Endodermal cell (in vitro differentiated cells): ENCODE measurements at regions not wholly inside any gene's neighbourhood (a gene's known extent, or its start where the extent isn't known, plus 50 kb on each side); places are given as distances from the start of the nearest gene placed in this dataset.

Experiments used
- DNase-seq: peaks from one replicate; pipeline ENCODE4 v3.0.0-alpha.2; 2017
- H3K27ac ChIP-seq: 2 replicates; pipeline ENCODE4 v1.5.1; 2013; ENCODE audit warnings: mild to moderate bottlenecking, low read depth, low read length, moderate library complexity
- H3K27me3 ChIP-seq: 2 replicates; pipeline ENCODE4 v1.6.1; 2013; ENCODE audit warnings: mild to moderate bottlenecking, low read length, moderate library complexity; ENCODE audit not compliant: insufficient read depth, control insufficient read depth, poor library complexity, severe bottlenecking
- H3K36me3 ChIP-seq: 2 replicates; pipeline ENCODE4 v1.7.0; 2013; ENCODE audit warnings: mild to moderate bottlenecking, low read length, moderate library complexity; ENCODE audit not compliant: control insufficient read depth, insufficient read depth
- H3K4me1 ChIP-seq: one replicate; pipeline ENCODE4 v1.7.0; 2013; ENCODE audit warnings: low read length; ENCODE audit not compliant: control insufficient read depth, insufficient read depth
- H3K4me3 ChIP-seq: 2 replicates; pipeline ENCODE4 v1.5.1; 2013; ENCODE audit warnings: mild to moderate bottlenecking, low read length, moderate library complexity
- H3K9ac ChIP-seq: 2 replicates; pipeline ENCODE4 v1.6.1; 2013; ENCODE audit warnings: mild to moderate bottlenecking, low read length, moderate library complexity; ENCODE audit not compliant: poor library complexity, severe bottlenecking; ENCODE audit errors: extremely low read depth
- H3K9me3 ChIP-seq: 2 replicates; pipeline ENCODE4 v1.6.1; 2013; ENCODE audit warnings: mild to moderate bottlenecking, low read length, moderate library complexity; ENCODE audit not compliant: control insufficient read depth
- H3K27ac Mint-ChIP-seq: 2 replicates; pipeline ENCODE4 v1.8.0; 2020; ENCODE audit warnings: mixed read lengths
- H3K27me3 Mint-ChIP-seq: 2 replicates; pipeline ENCODE4 v1.8.0; 2021; ENCODE audit warnings: mild to moderate bottlenecking, mixed read lengths; ENCODE audit not compliant: insufficient read depth
- H3K36me3 Mint-ChIP-seq: 2 replicates; pipeline ENCODE4 v1.8.0; 2020; ENCODE audit warnings: low read depth, mixed read lengths
- H3K4me1 Mint-ChIP-seq: 2 replicates; pipeline ENCODE4 v1.8.0; 2020; ENCODE audit warnings: mixed read lengths
- H3K4me3 Mint-ChIP-seq: 2 replicates; pipeline ENCODE4 v1.8.0; 2020; ENCODE audit warnings: mild to moderate bottlenecking, moderate library complexity, mixed read lengths
- H3K9me3 Mint-ChIP-seq: 2 replicates; pipeline ENCODE4 v1.8.0; 2020; ENCODE audit warnings: mild to moderate bottlenecking, mixed read lengths
- WGBS, 2 experiments: methylation state at CpG; one replicate each; pipeline versions ENCODE4 v1.1.5 to v1.1.7; 2013; ENCODE audit warnings: missing lambda C conversion rate in 2 of 2, mixed read lengths in 1 of 2; ENCODE audit not compliant: insufficient coverage in 1 of 2, insufficient read length in 1 of 2; 5-methylcytosine and 5-hydroxymethylcytosine counted together
- TF ChIP-seq, protein P1 (sequence below): fragments of 200-600 bp; sonication (generic); conservative IDR thresholded peaks from 2 replicates; pipeline ENCODE4 v1.5.0; 2021; ENCODE audit warnings: antibody characterized with exemption, mild to moderate bottlenecking

DNA sequence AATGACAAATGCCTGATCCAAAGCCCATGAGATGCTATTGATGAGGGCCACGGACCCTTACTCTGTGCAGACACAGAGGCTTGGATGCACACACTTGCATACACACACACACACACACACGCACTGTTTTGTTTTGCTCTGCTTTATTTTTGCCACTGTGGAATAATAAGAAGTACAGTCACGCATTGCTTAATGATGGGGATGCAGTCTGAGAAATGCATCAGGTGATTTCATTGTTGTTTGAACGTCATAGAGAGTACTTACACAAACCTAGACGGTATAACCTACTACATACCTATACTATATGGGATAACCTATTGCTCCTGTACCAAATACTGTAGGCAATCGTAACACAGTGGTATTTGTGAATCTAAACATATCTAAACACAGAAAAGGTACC lies 104.4 kb downstream of the RHOU start:
- WGBS, 2 experiments: 99 to 100% methylated on average over 1 to 5 of the region's 6 CpGs
- Mint-ChIP-seq H3K27ac (no peak overlapping the region), H3K4me3 (no peak overlapping the region), H3K27me3 (peaks cover 2% of the 10 kb centered on the region), H3K36me3 (peaks cover 5% of the 10 kb centered on the region), H3K9me3 (peaks cover 28% of the 10 kb centered on the region), H3K4me1 (peaks cover 32% of the 10 kb centered on the region)
- Histone ChIP-seq H3K36me3 (no peaks in the 10 kb centered on the region), H3K27ac (no peak overlapping the region), H3K27me3 (no peaks in the 10 kb centered on the region), H3K9ac (no peak overlapping the region), H3K9me3 (peaks cover 14% of the 10 kb centered on the region), H3K4me3 (no peak overlapping the region), H3K4me1 (peaks cover 14% of the 10 kb centered on the region)
- no peak for DNase-seq
- TF ChIP-seq, protein P1, sequence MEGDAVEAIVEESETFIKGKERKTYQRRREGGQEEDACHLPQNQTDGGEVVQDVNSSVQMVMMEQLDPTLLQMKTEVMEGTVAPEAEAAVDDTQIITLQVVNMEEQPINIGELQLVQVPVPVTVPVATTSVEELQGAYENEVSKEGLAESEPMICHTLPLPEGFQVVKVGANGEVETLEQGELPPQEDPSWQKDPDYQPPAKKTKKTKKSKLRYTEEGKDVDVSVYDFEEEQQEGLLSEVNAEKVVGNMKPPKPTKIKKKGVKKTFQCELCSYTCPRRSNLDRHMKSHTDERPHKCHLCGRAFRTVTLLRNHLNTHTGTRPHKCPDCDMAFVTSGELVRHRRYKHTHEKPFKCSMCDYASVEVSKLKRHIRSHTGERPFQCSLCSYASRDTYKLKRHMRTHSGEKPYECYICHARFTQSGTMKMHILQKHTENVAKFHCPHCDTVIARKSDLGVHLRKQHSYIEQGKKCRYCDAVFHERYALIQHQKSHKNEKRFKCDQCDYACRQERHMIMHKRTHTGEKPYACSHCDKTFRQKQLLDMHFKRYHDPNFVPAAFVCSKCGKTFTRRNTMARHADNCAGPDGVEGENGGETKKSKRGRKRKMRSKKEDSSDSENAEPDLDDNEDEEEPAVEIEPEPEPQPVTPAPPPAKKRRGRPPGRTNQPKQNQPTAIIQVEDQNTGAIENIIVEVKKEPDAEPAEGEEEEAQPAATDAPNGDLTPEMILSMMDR: no peak

DNA sequence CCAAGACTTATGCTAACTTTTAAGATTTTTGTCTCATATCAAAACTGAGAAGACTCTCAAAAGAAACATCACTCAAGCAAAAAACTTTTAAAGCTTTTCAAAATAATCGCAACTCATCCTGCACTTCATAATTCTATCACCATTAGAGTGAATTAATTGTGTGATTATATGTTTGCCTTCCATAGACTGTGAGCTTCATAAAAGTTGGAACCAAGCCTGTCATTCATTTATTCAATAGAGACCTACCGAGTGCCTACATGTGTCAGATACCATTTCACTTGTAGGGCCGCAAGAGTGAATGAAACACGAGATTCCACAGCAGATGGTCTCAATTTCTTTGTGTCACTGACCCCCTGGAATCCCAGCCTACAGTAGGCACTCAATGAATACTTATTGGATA lies 106.4 kb downstream of the RHOU start:
- peak overlapping the region; percentile 72 for H3K27ac ChIP-seq
- H3K4me1 ChIP-seq: peaks cover 12% of the 10 kb centered on the region

DNA sequence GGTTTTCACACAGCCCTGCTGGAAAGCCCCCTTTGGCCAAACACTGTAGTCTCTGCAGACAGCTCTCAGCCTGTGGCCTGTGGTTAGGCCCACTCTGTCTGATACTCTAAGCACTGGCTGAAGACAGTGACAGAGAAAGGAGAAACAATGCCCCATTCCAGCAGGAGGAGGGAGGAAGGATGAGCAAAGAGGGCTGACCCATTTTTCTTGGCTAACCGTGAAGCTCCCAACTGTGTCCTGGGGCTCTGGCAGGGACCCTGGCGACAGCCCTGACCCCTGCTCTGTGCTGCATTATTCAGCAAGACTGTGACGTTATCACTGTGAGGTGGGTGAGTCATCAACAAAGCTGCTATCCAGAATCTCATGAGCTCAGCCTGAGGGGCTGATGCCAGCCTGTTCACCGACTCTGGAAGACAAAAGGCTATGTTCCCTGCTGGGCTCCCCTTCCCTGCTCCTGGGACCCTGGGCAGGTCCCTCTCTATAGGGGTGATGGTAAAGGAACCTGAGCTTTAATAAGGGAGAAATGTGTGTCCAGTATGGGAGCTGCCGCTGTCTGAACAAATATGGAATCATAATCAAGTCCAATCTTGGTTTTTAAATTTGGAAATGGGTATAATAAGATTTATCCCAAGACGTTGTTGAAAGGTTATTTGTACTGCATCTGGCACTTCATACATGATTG lies 107.0 kb downstream of the RHOU start:
- peaks cover 5% of the 10 kb centered on the region for H3K36me3 Mint-ChIP-seq
- WGBS, 2 experiments: 80 to 82% methylated on average over 4 to 6 of the region's 6 CpGs
- H3K4me3 Mint-ChIP-seq: no peak overlapping the region

More for the DNA sequence above, 106.4 kb downstream of the RHOU start:
- H3K4me3 Mint-ChIP-seq: no peak overlapping the region
- 83% methylated on average over 4 of the region's 4 CpGs; no CpG with 5 or more reads in 1 of the 2 experiments for WGBS, 2 experiments
- Histone ChIP-seq H3K9ac (no peak overlapping the region), H3K36me3 (no peaks in the 10 kb centered on the region), H3K4me3 (no peak overlapping the region), H3K27me3 (no peaks in the 10 kb centered on the region), H3K9me3 (peaks cover 14% of the 10 kb centered on the region)
- H3K27me3 Mint-ChIP-seq: no peaks in the 10 kb centered on the region
- no peak overlapping the region for H3K27ac Mint-ChIP-seq
- H3K36me3 Mint-ChIP-seq: peaks cover 5% of the 10 kb centered on the region
- DNase-seq: no peak
- TF ChIP-seq, protein P1: no peak
- H3K4me1 Mint-ChIP-seq: peaks cover 21% of the 10 kb centered on the region
- peaks cover 32% of the 10 kb centered on the region for H3K9me3 Mint-ChIP-seq

More for the DNA sequence above, 107.0 kb downstream of the RHOU start:
- peak; percentile 71 for DNase-seq
- H3K9me3 Mint-ChIP-seq: peaks cover 32% of the 10 kb centered on the region
- peaks cover 14% of the 10 kb centered on the region for H3K9me3 ChIP-seq
- H3K27ac ChIP-seq: peak overlapping the region; percentile 72
- H3K4me3 ChIP-seq: no peak overlapping the region
- H3K4me1 ChIP-seq: peaks cover 11% of the 10 kb centered on the region
- TF ChIP-seq, protein P1: no peak
- H3K4me1 Mint-ChIP-seq: peaks cover 19% of the 10 kb centered on the region
- no peak overlapping the region for H3K9ac ChIP-seq
- no peaks in the 10 kb centered on the region for H3K27me3 ChIP-seq
- H3K27me3 Mint-ChIP-seq: no peaks in the 10 kb centered on the region
- no peaks in the 10 kb centered on the region for H3K36me3 ChIP-seq
- H3K27ac Mint-ChIP-seq: no peak overlapping the region
